Keratinocyte (primary cell): ENCODE measurements at regions not wholly inside any gene's neighbourhood (a gene's known extent, or its start where the extent isn't known, plus 50 kb on each side); places are given as distances from the start of the nearest gene placed in this dataset.

ENCODE experiments used
- DNase-seq: peaks from one replicate; pipeline ENCODE4 v3.0.0-alpha.2; 2011; ENCODE audit warnings: low read depth, missing footprints, low spot score
- FAIRE-seq: peaks from 2 replicates; lab custom pipeline; 2011; peaks lifted over from hg19 to GRCh38; lab: Jason Lieb, UNC
- H2AFZ ChIP-seq: 2 replicates; pipeline ENCODE4 v1.6.0; 2012; ENCODE audit warnings: low read length, control low read depth, inconsistent platforms; ENCODE audit not compliant: control insufficient read depth
- H3K27ac ChIP-seq: 2 replicates; pipeline ENCODE4 v1.5.1; 2011; ENCODE audit warnings: low read length; ENCODE audit not compliant: control insufficient read depth, insufficient read depth
- H3K27me3 ChIP-seq: 3 replicates; pipeline ENCODE4 v1.6.0; 2011; ENCODE audit warnings: low read length; ENCODE audit not compliant: control insufficient read depth, insufficient read depth; ENCODE audit errors: extremely low read depth
- H3K36me3 ChIP-seq, 2 experiments: 2 replicates in 1 of 2; 3 replicates in 1 of 2; pipeline ENCODE4 v1.5.1; 2011; ENCODE audit warnings: low read length in 2 of 2, mild to moderate bottlenecking in 1 of 2; ENCODE audit not compliant: control insufficient read depth in 2 of 2, insufficient read depth in 2 of 2; ENCODE audit errors: extremely low read depth in 1 of 2
- H3K4me1 ChIP-seq: 3 replicates; pipeline ENCODE4 v1.5.1; 2011; ENCODE audit warnings: low read length; ENCODE audit not compliant: control insufficient read depth, insufficient read depth; ENCODE audit errors: extremely low read depth
- H3K4me2 ChIP-seq: 3 replicates; pipeline ENCODE4 v1.6.0; 2011; ENCODE audit warnings: low read depth, low read length; ENCODE audit not compliant: control insufficient read depth, insufficient read depth; ENCODE audit errors: extremely low read depth
- H3K4me3 ChIP-seq, 3 experiments: fragments of 200-600 bp in 1 of 3; sonication (generic) in 1 of 3; 2 replicates in 2 of 3; 3 replicates in 1 of 3; pipeline ENCODE4 v1.5.1; 2011 to 2016; ENCODE audit warnings: low read length in 3 of 3, mild to moderate bottlenecking in 3 of 3, control low read depth in 2 of 3, inconsistent platforms in 1 of 3, low read depth in 1 of 3, mixed read lengths in 1 of 3, mixed run types in 1 of 3, moderate library complexity in 1 of 3; ENCODE audit not compliant: control insufficient read depth in 2 of 3, insufficient read depth in 2 of 3; ENCODE audit errors: extremely low read depth in 1 of 3
- H3K79me2 ChIP-seq: 2 replicates; pipeline ENCODE4 v1.6.0; 2012; ENCODE audit warnings: low read length; ENCODE audit not compliant: control insufficient read depth, insufficient read depth
- H3K9ac ChIP-seq: 3 replicates; pipeline ENCODE4 v1.6.0; 2011; ENCODE audit warnings: low read length; ENCODE audit not compliant: control insufficient read depth, insufficient read depth; ENCODE audit errors: extremely low read depth
- H3K9me1 ChIP-seq: 3 replicates; pipeline ENCODE4 v1.6.0; 2011; ENCODE audit warnings: low read length; ENCODE audit not compliant: control insufficient read depth, insufficient read depth; ENCODE audit errors: extremely low read depth
- H3K9me3 ChIP-seq: 2 replicates; pipeline ENCODE4 v1.5.1; 2012; ENCODE audit warnings: low read depth, low read length; ENCODE audit not compliant: control insufficient read depth
- H4K20me1 ChIP-seq: 3 replicates; pipeline ENCODE4 v1.6.0; 2011; ENCODE audit warnings: low read length; ENCODE audit not compliant: control insufficient read depth, insufficient read depth; ENCODE audit errors: extremely low read depth
- EZH2 ChIP-seq: IDR thresholded peaks from one replicate; pipeline ENCODE4 v1.6.1; 2012; ENCODE audit warnings: inconsistent platforms, mild to moderate bottlenecking, low read length, moderate library complexity
- dilution Hi-C: fragments of 300-500 bp; cut with MboI; formaldehyde crosslinking; loops from one replicate; pipeline ENCODE4 v1.7.0; 2020; ENCODE audit warnings: low sequenced_read_pairs; ENCODE audit not compliant: extremely low pct_ligation_motif_present
- TF ChIP-seq, protein P1 (sequence below), 3 experiments: IDR thresholded peaks in 1 of 3; conservative IDR thresholded peaks in 1 of 3; optimal IDR thresholded peaks in 1 of 3; 2 replicates in 2 of 3; 3 replicates in 1 of 3; pipeline versions ENCODE3 to v1.5.1; 2011; ENCODE audit warnings: low read length in 3 of 3, mild to moderate bottlenecking in 3 of 3, moderate library complexity in 2 of 3, control low read depth in 1 of 3, inconsistent platforms in 1 of 3; ENCODE audit not compliant: insufficient read depth in 2 of 3; ENCODE audit errors: extremely low read depth in 1 of 3

DNA sequence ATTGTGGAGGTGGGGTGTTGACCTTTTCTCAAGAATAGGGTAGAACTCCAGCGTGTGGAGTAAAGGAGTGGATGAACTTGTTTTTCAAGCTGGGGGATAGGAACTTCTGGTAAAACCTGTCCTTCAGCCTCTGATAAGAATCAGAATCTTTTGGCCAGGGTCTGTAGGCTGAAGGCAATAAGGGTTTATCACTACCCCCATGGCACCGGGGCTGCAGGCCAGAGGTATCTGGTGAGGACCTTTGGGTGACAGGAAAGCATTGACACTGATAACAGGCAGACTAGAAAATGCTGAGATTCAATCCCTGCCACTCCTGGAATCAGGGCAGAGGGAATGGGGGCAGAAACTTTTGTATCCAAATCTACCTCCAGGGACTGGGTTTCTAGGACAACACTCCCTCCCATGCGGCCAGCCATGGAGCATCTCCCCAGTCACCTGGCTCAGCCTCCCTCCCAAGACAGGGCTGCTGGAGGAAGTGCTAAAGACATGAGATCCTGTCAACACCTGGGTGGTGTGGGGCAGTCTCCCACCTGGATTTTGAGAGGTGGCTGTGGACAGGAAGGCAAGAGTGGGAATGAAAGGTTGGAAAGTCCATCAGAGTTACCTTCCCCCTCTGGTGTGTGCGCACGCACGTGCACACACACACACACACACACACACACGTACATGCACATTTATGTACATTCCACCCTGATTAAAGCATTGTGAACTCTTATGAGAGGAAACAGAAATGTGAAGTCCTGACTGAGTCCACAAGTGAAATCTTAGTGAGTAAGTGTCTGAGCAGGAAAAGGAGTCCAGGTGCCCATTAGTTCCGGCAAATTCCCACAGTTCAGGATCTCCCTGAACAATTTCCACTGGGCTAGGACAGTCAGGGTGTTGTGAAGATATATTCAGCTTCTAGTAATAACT lies 53.1 kb upstream of the MARCHF10 start:
- Histone ChIP-seq H3K9me3 (no peaks in the 10 kb centered on the region), H3K9ac (no peak overlapping the region), H2AFZ (no peak overlapping the region), H3K36me3 (no peaks in the 10 kb centered on the region), H3K27ac (no peak overlapping the region), H3K27me3 (no peaks in the 10 kb centered on the region), H3K4me3 (no peak overlapping the region), H3K4me2 (peak overlapping the region; percentile 8), H4K20me1 (no peaks in the 10 kb centered on the region), H3K9me1 (no peaks in the 10 kb centered on the region), H3K4me1 (peaks cover 8% of the 10 kb centered on the region), H3K79me2 (no peaks in the 10 kb centered on the region)
- TF ChIP-seq, protein P1, sequence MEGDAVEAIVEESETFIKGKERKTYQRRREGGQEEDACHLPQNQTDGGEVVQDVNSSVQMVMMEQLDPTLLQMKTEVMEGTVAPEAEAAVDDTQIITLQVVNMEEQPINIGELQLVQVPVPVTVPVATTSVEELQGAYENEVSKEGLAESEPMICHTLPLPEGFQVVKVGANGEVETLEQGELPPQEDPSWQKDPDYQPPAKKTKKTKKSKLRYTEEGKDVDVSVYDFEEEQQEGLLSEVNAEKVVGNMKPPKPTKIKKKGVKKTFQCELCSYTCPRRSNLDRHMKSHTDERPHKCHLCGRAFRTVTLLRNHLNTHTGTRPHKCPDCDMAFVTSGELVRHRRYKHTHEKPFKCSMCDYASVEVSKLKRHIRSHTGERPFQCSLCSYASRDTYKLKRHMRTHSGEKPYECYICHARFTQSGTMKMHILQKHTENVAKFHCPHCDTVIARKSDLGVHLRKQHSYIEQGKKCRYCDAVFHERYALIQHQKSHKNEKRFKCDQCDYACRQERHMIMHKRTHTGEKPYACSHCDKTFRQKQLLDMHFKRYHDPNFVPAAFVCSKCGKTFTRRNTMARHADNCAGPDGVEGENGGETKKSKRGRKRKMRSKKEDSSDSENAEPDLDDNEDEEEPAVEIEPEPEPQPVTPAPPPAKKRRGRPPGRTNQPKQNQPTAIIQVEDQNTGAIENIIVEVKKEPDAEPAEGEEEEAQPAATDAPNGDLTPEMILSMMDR (optimal IDR thresholded peaks at IDR 0.05 in 1 of 3, IDR thresholded peaks at IDR 0.05 in 1 of 3, conservative IDR thresholded peaks at IDR 0.05 in 1 of 3; ENCODE audit: extremely low read depth in 1 of 3, insufficient read depth in 2 of 3, low read length in 3 of 3), result no peak
- TF ChIP-seq EZH2, result no peak
- FAIRE-seq (peak; percentile 9), DNase-seq (no peak)
- dilution Hi-C loops, result no loop called here

DNA sequence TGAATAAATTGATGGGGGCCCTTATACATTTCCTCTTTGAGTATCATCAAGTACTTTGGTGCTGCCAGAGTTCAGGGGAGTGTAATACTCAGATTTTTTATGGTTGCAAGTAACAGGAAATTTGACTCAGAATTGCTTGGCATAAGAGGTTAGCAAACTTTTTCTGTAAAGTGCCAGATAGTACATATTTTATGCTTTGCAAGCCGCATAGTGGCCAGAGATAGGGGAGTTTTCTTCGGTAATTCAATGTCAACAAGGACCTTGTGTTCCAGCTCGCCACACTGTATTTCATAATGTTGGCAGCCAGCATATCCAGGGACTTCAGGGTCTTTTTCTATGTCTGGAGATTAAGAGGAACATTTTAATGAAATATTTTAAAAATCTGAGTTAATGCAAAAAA lies 51.0 kb upstream of the MARCHF10 start:
- H2AFZ ChIP-seq, result no peak overlapping the region
- H3K9me1 ChIP-seq, result no peaks in the 10 kb centered on the region
- H3K27ac ChIP-seq, result no peak overlapping the region
- H3K9ac ChIP-seq, result no peak overlapping the region
- no peaks in the 10 kb centered on the region for H3K36me3 ChIP-seq
- H3K9me3 ChIP-seq, result no peaks in the 10 kb centered on the region
- peaks cover 8% of the 10 kb centered on the region for H3K4me1 ChIP-seq
- H4K20me1 ChIP-seq, result no peaks in the 10 kb centered on the region
- H3K27me3 ChIP-seq, result no peaks in the 10 kb centered on the region
- no peaks in the 10 kb centered on the region for H3K79me2 ChIP-seq
- DNase-seq (no peak), FAIRE-seq (no peak)
- dilution Hi-C loops, result no loop called here
- no peak overlapping the region for H3K4me2 ChIP-seq
- no peak for TF ChIP-seq EZH2
- TF ChIP-seq, protein P1 (optimal IDR thresholded peaks at IDR 0.05 in 1 of 3, IDR thresholded peaks at IDR 0.05 in 1 of 3, conservative IDR thresholded peaks at IDR 0.05 in 1 of 3; ENCODE audit: extremely low read depth in 1 of 3, insufficient read depth in 2 of 3, low read length in 3 of 3), result no peak
- no peak overlapping the region for H3K4me3 ChIP-seq
